ENCODE measurements at regions not wholly inside any gene's neighbourhood (a gene's known extent, or its start where the extent isn't known, plus 50 kb on each side); places are given as distances from the start of the nearest gene placed in this dataset.

DNA sequence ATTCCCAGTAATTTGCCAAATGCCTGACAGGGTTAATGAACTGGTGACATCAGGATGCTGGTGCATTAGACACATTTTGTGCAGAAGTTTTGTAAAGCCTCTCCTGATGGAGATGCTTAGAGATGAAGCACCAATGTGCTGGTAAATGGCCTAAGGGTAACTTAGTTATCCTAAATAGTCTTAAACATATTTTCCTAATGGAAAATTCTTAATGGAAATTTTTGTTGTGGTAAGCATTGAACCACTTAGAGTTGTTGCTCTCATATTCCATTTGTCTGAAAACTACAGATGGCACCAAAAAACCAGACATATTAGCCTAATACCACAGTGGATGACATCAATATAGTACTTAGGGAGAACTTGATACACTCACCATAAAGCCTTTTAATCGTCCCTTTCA, 154.5 kb upstream of the ANK2 start:
- no peak for DNase-seq (ENCODE audit: low spot score)

DNA sequence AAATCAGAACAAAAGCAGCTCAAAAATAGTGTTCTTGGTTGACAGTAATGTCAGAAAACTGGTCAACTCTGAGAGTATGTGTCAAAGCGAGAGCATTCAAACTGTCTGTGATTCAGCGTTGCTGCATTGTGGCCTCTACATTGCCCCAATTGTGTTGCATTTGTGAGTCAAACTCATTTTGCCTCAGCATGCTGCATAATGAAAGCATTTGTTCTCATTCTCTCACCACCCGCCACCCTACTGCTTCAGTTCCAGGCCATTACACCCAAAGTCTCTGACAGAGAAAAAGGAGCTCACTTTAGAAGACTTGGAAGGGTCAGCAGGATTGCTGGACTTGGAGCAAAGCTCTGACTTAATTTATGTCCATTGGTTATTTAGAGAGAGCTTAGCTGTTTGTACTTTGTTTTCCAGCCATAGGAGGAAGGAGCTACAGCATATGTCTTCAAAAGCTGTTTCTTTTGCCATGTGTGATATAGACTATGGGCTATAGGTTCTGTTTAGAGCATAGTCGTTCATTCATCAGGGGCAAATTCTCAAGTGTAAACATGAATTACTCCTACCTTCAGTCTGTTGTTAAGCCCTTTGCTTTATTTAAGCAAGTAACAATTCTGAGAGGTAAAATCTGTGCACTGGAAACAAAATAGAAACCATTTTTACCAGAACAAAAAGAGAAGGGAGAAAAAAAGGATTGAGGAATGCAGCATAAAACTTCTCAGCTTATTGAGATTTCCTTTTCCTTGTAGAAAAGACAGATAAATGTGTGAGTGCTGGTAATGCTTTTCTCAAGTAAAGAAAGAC, 153.4 kb upstream of the ANK2 start:
- DNase-seq (ENCODE audit: low spot score), result no peak

- no peak for DNase-seq (ENCODE audit: low spot score)
These were observed 152.8 kb upstream of the ANK2 start for GRCh38 chr4:112896609-112897190.

GRCh38 chr4:112897543-112897942, 151.9 kb upstream of the ANK2 start:
- DNase-seq (ENCODE audit: low spot score), result no peak

DNA sequence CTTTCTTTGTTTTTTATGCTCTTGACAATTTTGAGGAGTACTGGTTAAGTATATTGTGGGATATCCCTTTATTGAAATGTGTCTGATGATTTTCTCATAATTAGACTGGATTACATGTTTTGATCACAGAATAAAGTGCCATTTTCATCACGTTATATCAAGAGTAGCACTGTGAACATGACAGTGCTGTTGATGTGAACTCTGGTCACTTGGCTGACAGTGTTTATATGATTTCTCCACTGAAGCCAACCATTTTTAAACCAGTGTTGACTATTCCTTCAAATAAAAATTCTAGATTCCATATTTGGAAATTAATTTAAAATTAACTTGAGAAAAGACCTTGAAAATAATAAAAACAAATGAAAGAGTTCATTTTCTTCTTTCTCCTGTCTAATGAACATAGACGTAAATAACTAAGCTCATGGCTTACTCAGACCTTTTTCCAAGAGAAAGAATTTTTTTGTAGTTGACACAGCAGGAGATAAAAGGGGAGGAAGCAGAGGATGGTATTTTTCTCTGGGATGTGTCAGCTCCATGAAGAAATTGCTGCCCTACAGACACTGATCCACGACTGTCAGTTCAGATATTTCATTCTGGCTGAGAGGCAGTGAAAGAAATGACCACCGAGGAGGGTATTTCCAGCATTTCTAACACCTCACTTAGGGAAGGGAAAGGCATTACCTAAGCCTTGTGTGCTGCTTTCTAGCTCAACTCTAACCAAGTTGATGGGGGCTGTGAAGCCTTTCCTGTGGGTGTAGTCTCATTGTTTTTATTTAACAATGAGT, 150.9 kb upstream of the ANK2 start:
- no peak for DNase-seq (ENCODE audit: low spot score)

DNA sequence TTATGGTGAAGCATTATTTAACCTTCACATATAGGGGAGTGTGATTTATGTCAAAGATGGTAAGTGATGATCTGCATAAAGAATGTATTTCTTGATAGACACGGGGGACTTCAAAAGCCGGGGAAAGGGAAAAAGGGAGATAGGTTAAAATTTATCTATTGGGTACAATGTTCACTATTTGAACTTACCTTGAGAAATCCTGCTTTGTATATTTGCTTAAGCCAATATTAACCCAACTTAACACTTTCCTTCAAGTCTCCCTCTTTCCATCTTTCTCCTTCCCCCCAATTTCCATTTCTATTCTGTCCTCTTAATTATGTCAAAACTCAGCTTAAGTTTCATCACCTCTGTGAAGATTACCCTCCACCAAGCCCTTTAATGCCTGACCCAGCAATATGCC, 149.0 kb upstream of the ANK2 start:
- DNase-seq (ENCODE audit: low spot score), result no peak

DNA sequence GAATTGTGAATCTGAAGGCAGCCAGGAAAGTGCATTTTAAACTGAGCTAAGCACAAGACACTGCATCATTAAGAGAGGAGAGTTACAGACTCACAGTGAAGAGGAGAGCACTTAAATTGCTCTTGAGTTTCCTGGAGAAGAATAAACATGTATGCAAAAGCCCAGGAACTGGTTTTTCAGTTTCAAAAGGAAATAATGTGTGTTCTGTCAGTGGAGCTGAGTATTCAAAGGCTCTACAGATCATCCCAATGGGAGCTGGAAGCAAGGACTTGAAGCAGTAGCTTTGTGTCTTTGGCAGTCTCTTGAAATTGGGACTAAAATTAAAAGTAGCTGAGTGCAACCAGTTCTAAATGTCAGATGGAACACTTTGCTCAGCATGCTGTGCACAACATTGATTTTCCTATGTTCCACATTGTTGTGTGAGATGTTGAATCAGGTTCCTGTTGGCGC, 147.5 kb upstream of the ANK2 start:
- no peak for DNase-seq (ENCODE audit: low spot score)

- DNase-seq (ENCODE audit: low spot score), result no peak
These were observed 143.7 kb upstream of the ANK2 start for GRCh38 chr4:112905728-112906127.

- DNase-seq (ENCODE audit: low spot score), result no peak
These were observed 140.9 kb upstream of the ANK2 start for GRCh38 chr4:112908511-112908910.

GRCh38 chr4:112910109-112910736, 139.2 kb upstream of the ANK2 start:
- DNase-seq (ENCODE audit: low spot score), result no peak

- DNase-seq (ENCODE audit: low spot score), result no peak
These were observed 132.6 kb upstream of the ANK2 start for GRCh38 chr4:112916868-112917267.

DNA sequence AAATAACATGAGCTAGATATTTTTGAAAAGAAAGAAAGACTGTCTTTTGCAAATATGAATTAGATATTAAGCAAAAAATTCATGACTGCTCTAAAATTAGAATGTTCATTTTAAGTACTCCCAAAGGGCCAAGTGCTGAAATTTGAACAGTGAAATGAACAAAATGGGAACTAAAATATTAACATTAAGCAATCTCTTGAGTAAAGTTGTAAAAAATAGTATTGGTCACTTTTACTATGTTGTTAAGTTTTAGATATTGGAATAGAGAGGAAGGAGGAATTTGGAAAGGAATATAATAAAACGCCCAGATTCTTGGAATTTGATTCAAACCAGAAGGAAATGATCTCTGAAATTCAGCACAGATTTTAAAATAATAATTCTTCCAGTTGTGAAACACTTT, 125.9 kb upstream of the ANK2 start:
- no peak for DNase-seq (ENCODE audit: low spot score)

- DNase-seq (ENCODE audit: low spot score), result no peak
These were observed 122.6 kb upstream of the ANK2 start for GRCh38 chr4:112926819-112927218.

- no peak for DNase-seq (ENCODE audit: low spot score)
These were observed 121.9 kb upstream of the ANK2 start for GRCh38 chr4:112927544-112927943.

GRCh38 chr4:112931001-112931400, 118.5 kb upstream of the ANK2 start:
- no peak for DNase-seq (ENCODE audit: low spot score)

- DNase-seq (ENCODE audit: low spot score), result no peak
These were observed 115.7 kb upstream of the ANK2 start for GRCh38 chr4:112933790-112934189.

DNA sequence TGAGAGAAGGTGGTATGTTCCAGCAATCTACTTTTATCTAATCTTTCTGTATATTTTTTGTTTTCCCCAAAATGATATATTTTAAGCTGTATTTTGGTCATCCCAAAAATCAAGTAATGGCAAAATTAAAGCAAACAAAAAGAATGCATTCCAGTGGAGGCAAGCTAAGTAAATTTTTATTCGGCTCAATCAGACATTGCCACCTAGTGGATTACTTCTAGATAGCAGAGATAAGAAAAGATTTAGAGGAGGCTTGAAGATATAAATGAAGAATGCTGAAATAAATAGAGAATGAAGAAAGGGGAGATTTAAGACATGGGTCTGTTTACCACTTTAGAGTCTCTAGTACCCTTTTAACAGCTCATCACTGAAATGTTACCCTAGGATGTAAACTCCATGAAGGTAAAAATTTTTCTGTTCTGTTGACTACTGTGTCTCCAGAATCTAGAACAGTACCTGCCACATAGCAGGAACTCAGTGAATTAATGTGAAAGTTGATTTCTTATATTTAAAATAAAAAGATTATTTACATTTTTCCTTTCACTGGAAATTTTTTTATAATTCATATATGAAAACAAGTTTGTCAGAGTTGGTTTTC, 110.9 kb upstream of the ANK2 start:
- no peak for DNase-seq (ENCODE audit: low spot score)

- DNase-seq (ENCODE audit: low spot score), result no peak
These were observed 109.6 kb upstream of the ANK2 start for GRCh38 chr4:112939901-112940300.

- DNase-seq (ENCODE audit: low spot score), result no peak
These were observed 109.1 kb upstream of the ANK2 start for GRCh38 chr4:112940336-112940735.

GRCh38 chr4:112942077-112942476, 107.4 kb upstream of the ANK2 start:
- no peak for DNase-seq (ENCODE audit: low spot score)

GRCh38 chr4:112942997-112943396, 106.5 kb upstream of the ANK2 start:
- DNase-seq (ENCODE audit: low spot score), result no peak

- no peak for DNase-seq (ENCODE audit: low spot score)
These were observed 105.4 kb upstream of the ANK2 start for GRCh38 chr4:112944006-112944405.

All from hematopoietic multipotent progenitor cell treated with erythropoietin and hydrocortisone succinate and interleukin-3 and kit ligand, for 17 days (in vitro differentiated cells).